CD4-positive, alpha-beta T cell treated with Interleukin-2 at 100 ng/mL for 4 hours (primary cell): ENCODE measurements at regions not wholly inside any gene's neighbourhood (a gene's known extent, or its start where the extent isn't known, plus 50 kb on each side); places are given as distances from the start of the nearest gene placed in this dataset.
"Not testable (repeated sequence)": the region's sequence is repeated elsewhere in the genome, so short reads cannot be mapped to it uniquely, and the experiment has no call there.

ENCODE experiments used
- DNase-seq: peaks from one replicate; pipeline ENCODE4 v3.0.0-alpha.2; 2020; ENCODE audit warnings: low spot score

GRCh38 chr5:117133198-117133597 is 558.6 kb upstream of the SEMA6A start:
- DNase-seq, result no peak

GRCh38 chr5:117131876-117132275 is 557.3 kb upstream of the SEMA6A start:
- no peak for DNase-seq

- no peak for DNase-seq
Measured at GRCh38 chr5:117131048-117131679, 556.5 kb upstream of the SEMA6A start.

- DNase-seq, result no peak
Measured at GRCh38 chr5:117118499-117118898, 543.9 kb upstream of the SEMA6A start.

GRCh38 chr5:117117314-117117713 is 542.7 kb upstream of the SEMA6A start:
- not testable (repeated sequence) for DNase-seq

GRCh38 chr5:117110548-117110947 is 535.9 kb upstream of the SEMA6A start:
- DNase-seq, result no peak

GRCh38 chr5:117107859-117108258 is 533.2 kb upstream of the SEMA6A start:
- no peak for DNase-seq

GRCh38 chr5:117103703-117104102 is 529.1 kb upstream of the SEMA6A start:
- DNase-seq, result no peak

- no peak for DNase-seq
Measured at GRCh38 chr5:117102591-117102990, 528.0 kb upstream of the SEMA6A start.

- DNase-seq, result no peak
Measured at GRCh38 chr5:117100176-117100575, 525.6 kb upstream of the SEMA6A start.

- no peak for DNase-seq
Measured at GRCh38 chr5:117098094-117098493, 523.5 kb upstream of the SEMA6A start.

GRCh38 chr5:117095346-117096332 is 521.0 kb upstream of the SEMA6A start:
- no peak for DNase-seq

GRCh38 chr5:117094114-117094815 is 519.6 kb upstream of the SEMA6A start:
- no peak for DNase-seq

- DNase-seq, result no peak
Measured at GRCh38 chr5:117093653-117094052, 519.0 kb upstream of the SEMA6A start.

GRCh38 chr5:117089001-117089400 is 514.4 kb upstream of the SEMA6A start:
- no peak for DNase-seq

GRCh38 chr5:117088176-117088575 is 513.6 kb upstream of the SEMA6A start:
- DNase-seq, result no peak

GRCh38 chr5:117084067-117084466 is 509.4 kb upstream of the SEMA6A start:
- no peak for DNase-seq

- no peak for DNase-seq
Measured at GRCh38 chr5:117082977-117083376, 508.4 kb upstream of the SEMA6A start.

GRCh38 chr5:117077142-117077541 is 502.5 kb upstream of the SEMA6A start:
- no peak for DNase-seq

- DNase-seq, result no peak
Measured at GRCh38 chr5:117072439-117072838, 497.8 kb upstream of the SEMA6A start.

GRCh38 chr5:117065800-117066199 is 491.2 kb upstream of the SEMA6A start:
- DNase-seq, result no peak

- DNase-seq, result no peak
Measured at GRCh38 chr5:117065161-117065560, 490.5 kb upstream of the SEMA6A start.

GRCh38 chr5:117060099-117060498 is 485.5 kb upstream of the SEMA6A start:
- no peak for DNase-seq
